HCT116 (cell line): ENCODE measurements at regions not wholly inside any gene's neighbourhood (a gene's known extent, or its start where the extent isn't known, plus 50 kb on each side); places are given as distances from the start of the nearest gene placed in this dataset.

Source experiments
- ATAC-seq: fragments of 200-7000 bp; cut with Tn5 transposase; 2 replicates; pipeline ENCODE4 v1.9.1; 2020; ENCODE audit warnings: mild to moderate bottlenecking, moderate library complexity
- BruUV-seq: library from RNA; stranded (reverse); fragments of 400-500 nt; replicated peaks from 2 replicates; lab custom pipeline; 2021; lab: Mats Ljungman, UMichigan
- CTCF ChIA-PET: fragments of 300-600 bp; sonication (Branson Sonifier 250); formaldehyde crosslinking; loops from one replicate; lab custom pipeline; 2021; ENCODE audit warnings: antibody characterized with exemption; lab: Charles Lee
- POLR2A ChIA-PET: fragments of 300-600, 350-600 bp; sonication (Branson Sonifier 250); formaldehyde crosslinking; loops from one replicate; lab custom pipeline; 2021; ENCODE audit warnings: antibody characterized with exemption; lab: Charles Lee
- RAD21 ChIA-PET, 2 experiments: fragments of 300-600 bp; sonication (Branson Sonifier 250); formaldehyde crosslinking; loops; one replicate each; lab custom pipeline; 2023; ENCODE audit warnings: low total read pairs in 2 of 2; ENCODE audit not compliant: uncharacterized antibody in 2 of 2, unreplicated experiment in 2 of 2, low non-redundant PET in 1 of 2; lab: Charles Lee
- DNase-seq: peaks from one replicate; pipeline ENCODE4 v3.0.0-alpha.2; 2010; ENCODE audit warnings: low read depth, low spot score
- H2AFZ ChIP-seq: fragments of 200-600 bp; shearing (Covaris generic), sonication (generic); 2 replicates; pipeline ENCODE4 v1.6.1; 2017; ENCODE audit warnings: low read depth, mixed run types, mixed read lengths, antibody characterized with exemption, low read length; ENCODE audit not compliant: poor library complexity, severe bottlenecking
- H3K27ac ChIP-seq: 2 replicates; pipeline ENCODE4 v1.5.1; 2012; ENCODE audit warnings: low read depth, low read length
- H3K27me3 ChIP-seq: fragments of 200-600 bp; sonication (generic); 2 replicates; pipeline ENCODE4 v1.6.1; 2016; ENCODE audit warnings: mixed run types, low read length, mixed read lengths; ENCODE audit not compliant: insufficient read depth
- H3K36me3 ChIP-seq, 2 experiments: fragments of 200-500 bp in 1 of 2; fragments of 200-600 bp in 1 of 2; sonication (Bioruptor generic) in 1 of 2; sonication (generic) in 1 of 2; 2 replicates each; pipeline versions ENCODE4 v1.5.1 to v1.6.1; 2014 to 2016; ENCODE audit warnings: low read length in 2 of 2, inconsistent platforms in 1 of 2, mixed read lengths in 1 of 2, mixed run types in 1 of 2; ENCODE audit not compliant: insufficient read depth in 2 of 2, control insufficient read depth in 1 of 2
- H3K4me1 ChIP-seq, 2 experiments: fragments of 200-600 bp in 1 of 2; sonication (generic) in 1 of 2; 2 replicates each; pipeline versions ENCODE4 v1.5.1 to v1.6.1; 2012 to 2017; ENCODE audit warnings: low read length in 2 of 2, inconsistent platforms in 1 of 2, mild to moderate bottlenecking in 1 of 2, mixed read lengths in 1 of 2, mixed run types in 1 of 2, moderate library complexity in 1 of 2; ENCODE audit not compliant: insufficient read depth in 2 of 2, control insufficient read depth in 1 of 2
- H3K4me2 ChIP-seq: fragments of 200-600 bp; sonication (generic); 2 replicates; pipeline ENCODE4 v1.6.1; 2017; ENCODE audit warnings: mixed run types, low read length, mixed read lengths
- H3K4me3 ChIP-seq, 2 experiments: fragments of 200-600 bp in 1 of 2; sonication (generic) in 1 of 2; replicated peaks in 1 of 2; 2 replicates each; pipeline ENCODE4 v1.5.1; 2011 to 2016; ENCODE audit warnings: low read length in 2 of 2, control low read depth in 1 of 2, low read depth in 1 of 2, mild to moderate bottlenecking in 1 of 2, mixed read lengths in 1 of 2, mixed run types in 1 of 2
- H3K79me2 ChIP-seq: fragments of 200-600 bp; sonication (generic); 2 replicates; pipeline ENCODE4 v1.6.1; 2017; ENCODE audit warnings: mild to moderate bottlenecking, mixed run types, low read length, moderate library complexity, mixed read lengths; ENCODE audit not compliant: insufficient read depth
- H3K9ac ChIP-seq: fragments of 200-600 bp; sonication (generic); 2 replicates; pipeline ENCODE4 v1.6.1; 2016; ENCODE audit warnings: low read length, mixed read lengths
- H3K9me2 ChIP-seq: fragments of 200-600 bp; sonication (generic), shearing (Covaris generic); 2 replicates; pipeline ENCODE4 v1.6.1; 2017; ENCODE audit warnings: mixed run types, mild to moderate bottlenecking, moderate library complexity; ENCODE audit not compliant: insufficient read depth
- H3K9me3 ChIP-seq, 2 experiments: fragments of 200-500 bp in 1 of 2; fragments of 200-600 bp in 1 of 2; sonication (Bioruptor generic) in 1 of 2; sonication (generic) in 1 of 2; 2 replicates each; pipeline ENCODE4 v1.6.1; 2014 to 2017; ENCODE audit warnings: low read length in 2 of 2, mixed read lengths in 2 of 2, inconsistent platforms in 1 of 2, low read depth in 1 of 2, mild to moderate bottlenecking in 1 of 2, mixed run types in 1 of 2, moderate library complexity in 1 of 2; ENCODE audit not compliant: control insufficient read depth in 1 of 2, insufficient read depth in 1 of 2
- H4K20me1 ChIP-seq: fragments of 200-600 bp; sonication (generic), shearing (Covaris generic); 2 replicates; pipeline ENCODE4 v1.6.1; 2017; ENCODE audit warnings: mixed run types, mild to moderate bottlenecking, moderate library complexity; ENCODE audit not compliant: insufficient read depth
- CBX3 ChIP-seq: IDR thresholded peaks from 2 replicates; pipeline ENCODE4 v1.6.1; 2012; ENCODE audit warnings: low read depth
- EGR1 ChIP-seq: IDR thresholded peaks from 2 replicates; pipeline ENCODE4 v1.6.1; 2012; ENCODE audit warnings: low read depth
- ELF1 ChIP-seq: IDR thresholded peaks from 2 replicates; pipeline ENCODE4 v1.6.1; 2012; ENCODE audit warnings: low read depth, borderline replicate concordance
- EZH2phosphoT487 ChIP-seq: fragments of 200-600 bp; IDR thresholded peaks from 2 replicates; pipeline ENCODE4 v1.6.1; 2018; ENCODE audit warnings: antibody characterized with exemption, borderline replicate concordance
- FOSL1 ChIP-seq: IDR thresholded peaks from 2 replicates; pipeline ENCODE4 v1.6.1; 2012; ENCODE audit warnings: low read depth
- JUND ChIP-seq: IDR thresholded peaks from 2 replicates; pipeline ENCODE4 v1.6.1; 2012
- MAX ChIP-seq: IDR thresholded peaks from 2 replicates; pipeline ENCODE4 v1.6.1; 2012
- POLR2A ChIP-seq: IDR thresholded peaks from 2 replicates; pipeline ENCODE4 v1.7.0; 2011; ENCODE audit warnings: borderline replicate concordance; ENCODE audit not compliant: insufficient read depth, insufficient read length; ENCODE audit errors: extremely low read depth
- TCF7L2 ChIP-seq: IDR thresholded peaks from 2 replicates; pipeline ENCODE4 v1.7.0; 2011; ENCODE audit warnings: borderline replicate concordance, inconsistent platforms; ENCODE audit not compliant: insufficient read depth, insufficient read length; ENCODE audit errors: extremely low read depth
- ZNF274 ChIP-seq: fragments of 200-500 bp; sonication (Bioruptor generic); IDR thresholded peaks from 2 replicates; pipeline ENCODE4 v1.6.1; 2014; ENCODE audit warnings: mild to moderate bottlenecking, low read depth, low read length, inconsistent platforms
- intact Hi-C: fragments of 100-400 bp; cut with micrococcal nuclease; formaldehyde crosslinking; loops from 2 replicates; pipeline ENCODE4 v1.10.0; 2022
- TF ChIP-seq, protein P1 (sequence below), 3 experiments: fragments of 200-600 bp in 1 of 3; sonication (generic) in 1 of 3; IDR thresholded peaks in 2 of 3; conservative IDR thresholded peaks in 1 of 3; 2 replicates each; pipeline ENCODE4 v1.5.1; 2012 to 2017; ENCODE audit warnings: low read depth in 2 of 3, low read length in 2 of 3, antibody characterized with exemption in 1 of 3, borderline replicate concordance in 1 of 3, control low read depth in 1 of 3, mild to moderate bottlenecking in 1 of 3, mixed read lengths in 1 of 3, mixed run types in 1 of 3, moderate library complexity in 1 of 3; ENCODE audit not compliant: insufficient read depth in 1 of 3
- TF ChIP-seq, protein P2 (sequence below): IDR thresholded peaks from 2 replicates; pipeline ENCODE4 v1.6.1; 2012; ENCODE audit warnings: low read depth

GRCh38 chr2:228767196-228767595, 503.9 kb downstream of the PID1 start:
- Histone ChIP-seq H4K20me1 (no peaks in the 10 kb centered on the region), H3K79me2 (no peaks in the 10 kb centered on the region), H3K36me3 (no peaks in the 10 kb centered on the region), H3K4me2 (no peak overlapping the region), H3K9me2 (no peaks in the 10 kb centered on the region), H3K4me3 (no peak overlapping the region), H3K9me3 (no peaks in the 10 kb centered on the region)
- no peak for ATAC-seq
- POLR2A ChIA-PET = no interaction called here
- intact Hi-C loops = no loop called here
- TF ChIP-seq ELF1 = no peak
- no peak for TF ChIP-seq ZNF274
- TF ChIP-seq, protein P1, sequence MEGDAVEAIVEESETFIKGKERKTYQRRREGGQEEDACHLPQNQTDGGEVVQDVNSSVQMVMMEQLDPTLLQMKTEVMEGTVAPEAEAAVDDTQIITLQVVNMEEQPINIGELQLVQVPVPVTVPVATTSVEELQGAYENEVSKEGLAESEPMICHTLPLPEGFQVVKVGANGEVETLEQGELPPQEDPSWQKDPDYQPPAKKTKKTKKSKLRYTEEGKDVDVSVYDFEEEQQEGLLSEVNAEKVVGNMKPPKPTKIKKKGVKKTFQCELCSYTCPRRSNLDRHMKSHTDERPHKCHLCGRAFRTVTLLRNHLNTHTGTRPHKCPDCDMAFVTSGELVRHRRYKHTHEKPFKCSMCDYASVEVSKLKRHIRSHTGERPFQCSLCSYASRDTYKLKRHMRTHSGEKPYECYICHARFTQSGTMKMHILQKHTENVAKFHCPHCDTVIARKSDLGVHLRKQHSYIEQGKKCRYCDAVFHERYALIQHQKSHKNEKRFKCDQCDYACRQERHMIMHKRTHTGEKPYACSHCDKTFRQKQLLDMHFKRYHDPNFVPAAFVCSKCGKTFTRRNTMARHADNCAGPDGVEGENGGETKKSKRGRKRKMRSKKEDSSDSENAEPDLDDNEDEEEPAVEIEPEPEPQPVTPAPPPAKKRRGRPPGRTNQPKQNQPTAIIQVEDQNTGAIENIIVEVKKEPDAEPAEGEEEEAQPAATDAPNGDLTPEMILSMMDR (IDR thresholded peaks at IDR 0.05 in 2 of 3, conservative IDR thresholded peaks at IDR 0.05 in 1 of 3; ENCODE audit: borderline replicate concordance in 1 of 3, insufficient read depth in 1 of 3, low read depth in 2 of 3, low read length in 2 of 3) = no peak
- no peak for TF ChIP-seq TCF7L2
- no peak for TF ChIP-seq EZH2phosphoT487
- no peak for TF ChIP-seq EGR1
- no peak for TF ChIP-seq MAX
- no peak for TF ChIP-seq POLR2A
- TF ChIP-seq JUND = no peak
- no peak for TF ChIP-seq FOSL1
- no peak for TF ChIP-seq CBX3
- TF ChIP-seq, protein P2, sequence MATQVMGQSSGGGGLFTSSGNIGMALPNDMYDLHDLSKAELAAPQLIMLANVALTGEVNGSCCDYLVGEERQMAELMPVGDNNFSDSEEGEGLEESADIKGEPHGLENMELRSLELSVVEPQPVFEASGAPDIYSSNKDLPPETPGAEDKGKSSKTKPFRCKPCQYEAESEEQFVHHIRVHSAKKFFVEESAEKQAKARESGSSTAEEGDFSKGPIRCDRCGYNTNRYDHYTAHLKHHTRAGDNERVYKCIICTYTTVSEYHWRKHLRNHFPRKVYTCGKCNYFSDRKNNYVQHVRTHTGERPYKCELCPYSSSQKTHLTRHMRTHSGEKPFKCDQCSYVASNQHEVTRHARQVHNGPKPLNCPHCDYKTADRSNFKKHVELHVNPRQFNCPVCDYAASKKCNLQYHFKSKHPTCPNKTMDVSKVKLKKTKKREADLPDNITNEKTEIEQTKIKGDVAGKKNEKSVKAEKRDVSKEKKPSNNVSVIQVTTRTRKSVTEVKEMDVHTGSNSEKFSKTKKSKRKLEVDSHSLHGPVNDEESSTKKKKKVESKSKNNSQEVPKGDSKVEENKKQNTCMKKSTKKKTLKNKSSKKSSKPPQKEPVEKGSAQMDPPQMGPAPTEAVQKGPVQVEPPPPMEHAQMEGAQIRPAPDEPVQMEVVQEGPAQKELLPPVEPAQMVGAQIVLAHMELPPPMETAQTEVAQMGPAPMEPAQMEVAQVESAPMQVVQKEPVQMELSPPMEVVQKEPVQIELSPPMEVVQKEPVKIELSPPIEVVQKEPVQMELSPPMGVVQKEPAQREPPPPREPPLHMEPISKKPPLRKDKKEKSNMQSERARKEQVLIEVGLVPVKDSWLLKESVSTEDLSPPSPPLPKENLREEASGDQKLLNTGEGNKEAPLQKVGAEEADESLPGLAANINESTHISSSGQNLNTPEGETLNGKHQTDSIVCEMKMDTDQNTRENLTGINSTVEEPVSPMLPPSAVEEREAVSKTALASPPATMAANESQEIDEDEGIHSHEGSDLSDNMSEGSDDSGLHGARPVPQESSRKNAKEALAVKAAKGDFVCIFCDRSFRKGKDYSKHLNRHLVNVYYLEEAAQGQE = no peak
- TF ChIP-seq, all 23 proteins: peak for 0
- H2AFZ ChIP-seq = no peak overlapping the region
- H3K27ac ChIP-seq = no peak overlapping the region
- no peaks in the 10 kb centered on the region for H3K4me1 ChIP-seq
- no peak for DNase-seq
- H3K9ac ChIP-seq = no peak overlapping the region
- ChIA-PET RAD21 (no interaction called here), CTCF (no interaction called here)
- no TSS peak for BruUV-seq
- H3K27me3 ChIP-seq = no peaks in the 10 kb centered on the region
